Hepatocyte (in vitro differentiated cells): ENCODE measurements at regions not wholly inside any gene's neighbourhood (a gene's known extent, or its start where the extent isn't known, plus 50 kb on each side); places are given as distances from the start of the nearest gene placed in this dataset.

Source experiments
- DNase-seq: peaks from one replicate; pipeline ENCODE4 v3.0.0-alpha.2; 2016; ENCODE audit warnings: low spot score
- H2AFZ ChIP-seq: fragments of 200-600 bp; sonication (generic); 2 replicates; pipeline ENCODE4 v1.6.0; 2016; ENCODE audit warnings: antibody characterized with exemption, mild to moderate bottlenecking
- H3K27ac ChIP-seq: fragments of 200-600 bp; sonication (generic); 2 replicates; pipeline ENCODE4 v1.5.1; 2016; ENCODE audit warnings: mild to moderate bottlenecking
- H3K27me3 ChIP-seq: fragments of 200-600 bp; sonication (generic); 2 replicates; pipeline ENCODE4 v1.6.1; 2016
- H3K36me3 ChIP-seq: fragments of 200-600 bp; sonication (generic); replicated peaks from 2 replicates; pipeline ENCODE4 v1.5.1; 2016; ENCODE audit warnings: low read depth; ENCODE audit not compliant: insufficient read depth
- H3K4me1 ChIP-seq: fragments of 200-600 bp; sonication (generic); 2 replicates; pipeline ENCODE4 v1.5.1; 2016; ENCODE audit warnings: mild to moderate bottlenecking, moderate library complexity; ENCODE audit not compliant: insufficient read depth
- H3K4me2 ChIP-seq: fragments of 200-600 bp; sonication (generic); 2 replicates; pipeline ENCODE4 v1.6.0; 2016
- H3K4me3 ChIP-seq: fragments of 200-600 bp; sonication (generic); 2 replicates; pipeline ENCODE4 v1.5.1; 2016; ENCODE audit warnings: mild to moderate bottlenecking
- H3K79me2 ChIP-seq: fragments of 200-600 bp; sonication (generic); 2 replicates; pipeline ENCODE4 v1.6.0; 2017; ENCODE audit warnings: mild to moderate bottlenecking
- H3K9me2 ChIP-seq: fragments of 200-600 bp; sonication (generic); replicated peaks from 2 replicates; pipeline ENCODE4 v1.6.0; 2017; ENCODE audit warnings: mild to moderate bottlenecking; ENCODE audit not compliant: insufficient read depth
- H3K9me3 ChIP-seq: fragments of 200-600 bp; sonication (generic); 2 replicates; pipeline ENCODE4 v1.5.1; 2016; ENCODE audit warnings: low read depth, mild to moderate bottlenecking
- H4K20me1 ChIP-seq: fragments of 200-600 bp; sonication (generic); 2 replicates; pipeline ENCODE4 v1.6.0; 2016; ENCODE audit warnings: mild to moderate bottlenecking; ENCODE audit not compliant: insufficient read depth, poor library complexity, severe bottlenecking
- EZH2 ChIP-seq: fragments of 200-600 bp; sonication (generic); IDR thresholded peaks from 2 replicates; pipeline ENCODE4 v1.6.1; 2016; ENCODE audit warnings: antibody characterized with exemption, mild to moderate bottlenecking, borderline replicate concordance
- EZH2phosphoT487 ChIP-seq: fragments of 200-600 bp; sonication (generic); IDR thresholded peaks from one replicate; pipeline ENCODE4 v1.6.1; 2018; ENCODE audit warnings: antibody characterized with exemption, mild to moderate bottlenecking, low read depth, moderate library complexity; ENCODE audit not compliant: unreplicated experiment, severe bottlenecking
- WGBS: methylation state at CpG from one replicate; pipeline ENCODE4 v1.1.6; 2016; ENCODE audit warnings: low lambda C conversion rate; ENCODE audit errors: missing lambda C conversion rate; 5-methylcytosine and 5-hydroxymethylcytosine counted together
- TF ChIP-seq, protein P1 (sequence below): fragments of 200-600 bp; sonication (generic); IDR thresholded peaks from 2 replicates; pipeline ENCODE4 v1.5.1; 2016; ENCODE audit warnings: antibody characterized with exemption, mild to moderate bottlenecking; ENCODE audit not compliant: poor library complexity

DNA sequence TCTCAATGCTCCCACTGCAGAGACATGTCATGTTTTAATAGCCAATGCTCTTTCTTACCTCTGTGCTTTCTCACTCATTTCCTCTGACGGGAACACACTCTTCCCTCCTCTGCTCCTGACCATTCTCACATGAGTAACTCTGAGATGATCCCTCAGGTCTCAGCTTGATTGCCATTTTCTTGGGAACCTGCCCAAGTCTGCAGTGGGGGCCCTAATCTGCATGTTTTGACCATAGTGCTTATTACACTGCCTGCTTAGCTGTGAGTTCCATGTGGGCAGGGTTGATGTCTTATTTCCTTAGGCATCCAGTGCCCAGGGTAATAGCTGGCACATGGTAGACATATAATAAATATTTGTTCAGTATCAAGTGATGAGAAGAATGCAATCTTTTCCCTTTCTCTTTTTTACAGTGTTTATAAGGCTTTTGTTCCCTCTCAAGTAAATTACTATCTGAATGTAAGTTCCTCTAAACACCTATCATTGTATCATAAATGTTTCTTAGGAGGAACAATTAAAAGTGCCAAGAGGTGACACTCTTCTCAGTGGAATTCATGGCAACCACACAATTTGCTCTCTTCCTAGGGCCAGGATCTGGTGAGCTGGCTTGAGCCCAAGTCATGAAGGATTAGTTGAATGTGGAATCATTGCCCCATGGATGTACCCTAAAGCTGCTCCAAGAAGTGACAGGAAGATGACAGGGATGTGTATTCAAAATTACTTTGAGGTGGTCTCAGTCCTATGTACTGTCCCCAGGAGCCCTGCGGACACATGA, 485.4 kb upstream of the USP24 start:
- Histone ChIP-seq H3K27ac (no peak overlapping the region), H3K4me2 (no peak overlapping the region), H2AFZ (no peak overlapping the region), H3K4me3 (no peak overlapping the region), H3K9me3 (no peaks in the 10 kb centered on the region), H3K4me1 (no peaks in the 10 kb centered on the region), H3K27me3 (no peaks in the 10 kb centered on the region), H3K79me2 (no peaks in the 10 kb centered on the region), H3K9me2 (no peaks in the 10 kb centered on the region), H4K20me1 (no peaks in the 10 kb centered on the region), H3K36me3 (no peaks in the 10 kb centered on the region)
- TF ChIP-seq, protein P1, sequence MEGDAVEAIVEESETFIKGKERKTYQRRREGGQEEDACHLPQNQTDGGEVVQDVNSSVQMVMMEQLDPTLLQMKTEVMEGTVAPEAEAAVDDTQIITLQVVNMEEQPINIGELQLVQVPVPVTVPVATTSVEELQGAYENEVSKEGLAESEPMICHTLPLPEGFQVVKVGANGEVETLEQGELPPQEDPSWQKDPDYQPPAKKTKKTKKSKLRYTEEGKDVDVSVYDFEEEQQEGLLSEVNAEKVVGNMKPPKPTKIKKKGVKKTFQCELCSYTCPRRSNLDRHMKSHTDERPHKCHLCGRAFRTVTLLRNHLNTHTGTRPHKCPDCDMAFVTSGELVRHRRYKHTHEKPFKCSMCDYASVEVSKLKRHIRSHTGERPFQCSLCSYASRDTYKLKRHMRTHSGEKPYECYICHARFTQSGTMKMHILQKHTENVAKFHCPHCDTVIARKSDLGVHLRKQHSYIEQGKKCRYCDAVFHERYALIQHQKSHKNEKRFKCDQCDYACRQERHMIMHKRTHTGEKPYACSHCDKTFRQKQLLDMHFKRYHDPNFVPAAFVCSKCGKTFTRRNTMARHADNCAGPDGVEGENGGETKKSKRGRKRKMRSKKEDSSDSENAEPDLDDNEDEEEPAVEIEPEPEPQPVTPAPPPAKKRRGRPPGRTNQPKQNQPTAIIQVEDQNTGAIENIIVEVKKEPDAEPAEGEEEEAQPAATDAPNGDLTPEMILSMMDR = no peak
- TF ChIP-seq EZH2phosphoT487 (no peak), EZH2 (no peak)
- no peak for DNase-seq
- 53% methylated on average over 2 of the region's 2 CpGs for WGBS

DNA sequence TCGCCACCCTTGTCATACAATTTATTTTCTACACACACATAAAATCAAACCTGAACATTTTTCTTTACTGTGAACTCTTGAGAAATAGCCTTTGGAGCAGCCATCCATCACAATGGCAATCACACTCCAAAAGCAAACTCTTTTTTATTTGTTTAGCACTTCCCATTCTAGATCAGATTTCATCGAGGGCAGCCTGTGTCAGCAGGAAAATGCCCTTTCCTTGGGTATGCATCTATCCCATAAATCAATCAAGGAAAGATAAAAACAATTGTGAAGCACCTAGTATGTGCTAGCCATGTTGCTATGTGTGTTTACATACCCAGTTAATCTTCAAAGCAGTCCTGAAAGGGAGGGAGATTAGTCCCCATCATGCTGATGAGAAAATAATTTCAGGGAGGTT, 484.1 kb upstream of the USP24 start:
- Histone ChIP-seq H3K4me1 (peaks cover 5% of the 10 kb centered on the region), H3K4me3 (no peak overlapping the region), H3K36me3 (no peaks in the 10 kb centered on the region), H3K9me2 (no peaks in the 10 kb centered on the region), H3K79me2 (no peaks in the 10 kb centered on the region), H3K9me3 (no peaks in the 10 kb centered on the region), H2AFZ (no peak overlapping the region), H3K4me2 (no peak overlapping the region), H3K27me3 (no peaks in the 10 kb centered on the region), H4K20me1 (no peaks in the 10 kb centered on the region), H3K27ac (no peak overlapping the region)
- no peak for DNase-seq
- TF ChIP-seq, protein P1 = no peak
- TF ChIP-seq EZH2 = no peak
- no peak for TF ChIP-seq EZH2phosphoT487
- 50% methylated on average over 2 of the region's 2 CpGs for WGBS

DNA sequence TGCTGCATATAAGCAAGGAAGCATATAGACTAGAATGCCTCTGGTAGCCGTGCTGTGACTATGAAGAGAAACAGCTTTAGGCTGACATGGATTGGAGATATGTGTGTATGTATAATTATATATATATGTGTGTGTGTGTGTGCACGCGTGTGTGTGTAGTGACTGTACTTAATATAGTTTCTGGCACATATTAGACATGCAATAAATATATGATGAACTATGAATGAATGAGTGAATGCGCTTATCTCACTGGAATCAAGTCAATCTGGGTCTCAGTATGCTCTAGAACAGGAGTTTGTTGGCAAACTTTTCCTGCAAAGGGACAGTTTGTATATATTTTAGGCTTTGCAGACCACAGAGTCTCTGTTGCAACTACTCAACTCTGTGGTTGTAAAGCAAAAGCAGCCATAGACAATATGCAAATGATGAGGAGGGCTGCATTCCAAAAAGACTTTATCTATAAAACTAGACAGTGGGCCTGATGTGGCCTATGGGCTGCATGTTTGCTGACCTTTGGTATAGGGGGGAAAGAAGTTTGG, 482.9 kb upstream of the USP24 start:
- Histone ChIP-seq H3K4me3 (no peak overlapping the region), H3K27ac (no peak overlapping the region), H3K36me3 (no peaks in the 10 kb centered on the region), H2AFZ (no peak overlapping the region), H4K20me1 (no peaks in the 10 kb centered on the region), H3K9me2 (no peaks in the 10 kb centered on the region), H3K9me3 (no peaks in the 10 kb centered on the region), H3K4me1 (peaks cover 13% of the 10 kb centered on the region), H3K27me3 (no peaks in the 10 kb centered on the region), H3K4me2 (no peak overlapping the region), H3K79me2 (no peaks in the 10 kb centered on the region)
- DNase-seq = no peak
- TF ChIP-seq, protein P1 = no peak
- TF ChIP-seq EZH2phosphoT487 (no peak), EZH2 (no peak)
- 72% methylated on average over 4 of the region's 4 CpGs for whole genome bisulfite sequencing
